ENCODE measurements at regions not wholly inside any gene's neighbourhood (a gene's known extent, or its start where the extent isn't known, plus 50 kb on each side); places are given as distances from the start of the nearest gene placed in this dataset.

GRCh38 chr4:107128116-107128515, 92.0 kb upstream of the DKK2 start:
- WGBS, 2 experiments (ENCODE audit: extremely low coverage in 2 of 2, insufficient read length in 1 of 2) = no CpG with 5 or more reads among the region's 2 CpGs
- Histone ChIP-seq H3K14ac (replicated peaks; ENCODE audit: low read depth, low read length) (no peak overlapping the region), H3K23ac (ENCODE audit: low read depth, low read length) (no peak overlapping the region), H4K20me1 (ENCODE audit: insufficient read depth, low read length) (no peaks in the 10 kb centered on the region), H3K9ac (ENCODE audit: low read depth, low read length) (no peak overlapping the region), H2BK120ac (ENCODE audit: low read depth, low read length) (no peak overlapping the region), H2AK5ac (ENCODE audit: low read depth, low read length) (no peak overlapping the region), H3K9me1 (ENCODE audit: insufficient read depth, low read length) (no peaks in the 10 kb centered on the region), H3K4me3 (ENCODE audit: insufficient read depth, low read depth, low read length) (no peak overlapping the region), H2AFZ (replicated peaks; ENCODE audit: low read length, poor library complexity) (no peak overlapping the region), H2BK5ac (ENCODE audit: low read depth, low read length, poor library complexity, severe bottlenecking) (no peak overlapping the region), H3K56ac (ENCODE audit: extremely low read depth, insufficient read depth, low read length) (no peak overlapping the region), H2AK9ac (replicated peaks; ENCODE audit: low read depth, low read length, poor library complexity) (no peak overlapping the region), H3K36me3 (ENCODE audit: control insufficient read depth, insufficient read depth, low read length) (no peaks in the 10 kb centered on the region), H3K18ac (ENCODE audit: low read depth, low read length) (no peak overlapping the region), H3K4ac (ENCODE audit: low read depth, low read length) (no peak overlapping the region), H3K27me3 (ENCODE audit: control insufficient read depth, insufficient read depth, low read length) (no peaks in the 10 kb centered on the region), H4K8ac (ENCODE audit: low read depth in 2 of 2, low read length in 2 of 2) (no peak overlapping the region), H3K4me2 (ENCODE audit: low read depth, low read length) (no peak overlapping the region), H4K5ac (ENCODE audit: low read depth, low read length) (no peak overlapping the region), H3K9me3 (ENCODE audit: control insufficient read depth, insufficient read depth, low read length) (no peaks in the 10 kb centered on the region), H3K79me1 (ENCODE audit: low read depth in 1 of 2, low read length in 2 of 2) (no peaks in the 10 kb centered on the region), H2BK15ac (ENCODE audit: low read depth, low read length) (no peak overlapping the region), H3K27ac (ENCODE audit: insufficient read depth, low read length) (no peak overlapping the region), H3K4me1 (ENCODE audit: control insufficient read depth, insufficient read depth, low read length) (no peaks in the 10 kb centered on the region), H2BK20ac (ENCODE audit: low read depth, low read length) (no peak overlapping the region), H4K91ac (ENCODE audit: insufficient read depth, low read depth, low read length) (no peak overlapping the region)
- ATAC-seq (ENCODE audit: low read depth) (no peak), DNase-seq (no peak)
- TF ChIP-seq MAFK (IDR thresholded peaks at IDR 0.05; ENCODE audit: low read depth, low read length) (no peak), RCOR1 (IDR thresholded peaks at IDR 0.05; ENCODE audit: insufficient replicate concordance, low read length) (no peak)
- intact Hi-C loops (cut with micrococcal nuclease) = no loop called here
- in situ Hi-C loops (cut with MboI; ENCODE audit: low sequenced_read_pairs) = no loop called here
- BruUV-seq (replicated peaks) = no TSS peak
- dilution Hi-C loops (cut with HindIII; ENCODE audit: low sequenced_read_pairs, unreplicated experiment) = no loop called here
- ChIA-PET POLR2A (ENCODE audit: unreplicated experiment) (no interaction called here), CTCF (no interaction called here)
